ENCODE measurements at regions not wholly inside any gene's neighbourhood (a gene's known extent, or its start where the extent isn't known, plus 50 kb on each side); places are given as distances from the start of the nearest gene placed in this dataset.

DNA sequence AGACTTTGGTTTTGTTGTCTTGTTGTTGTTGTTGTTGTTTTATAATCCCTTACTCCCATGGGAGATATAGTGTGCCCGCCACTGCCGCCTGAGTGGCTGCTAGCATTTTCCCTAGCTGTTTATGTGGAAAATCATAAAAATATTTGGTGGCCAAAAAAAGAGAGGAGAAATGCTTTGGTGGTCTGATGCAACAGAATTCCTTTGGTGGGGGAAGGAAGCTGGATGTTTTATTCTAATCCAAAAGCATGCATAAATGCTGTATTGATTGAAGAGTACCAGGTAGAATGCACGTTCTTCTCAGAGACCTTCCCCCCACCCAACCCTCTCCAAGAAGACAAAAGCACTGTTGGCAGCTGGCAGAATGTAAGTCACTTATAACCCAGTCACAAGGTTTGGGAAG lies 93.2 kb downstream of the C17orf67 start:
- ATAC-seq: no peak

More for the DNA sequence above, 93.2 kb downstream of the C17orf67 start:
- no peak for FAIRE-seq
- Histone ChIP-seq H3K27me3 (no peaks in the 10 kb centered on the region), H3K9me3 (no peaks in the 10 kb centered on the region), H3K27ac (no peak overlapping the region), H3K36me3 (no peaks in the 10 kb centered on the region), H3K4me1 (no peaks in the 10 kb centered on the region), H3K4me3 (no peak overlapping the region)
- TF ChIP-seq, protein P1, sequence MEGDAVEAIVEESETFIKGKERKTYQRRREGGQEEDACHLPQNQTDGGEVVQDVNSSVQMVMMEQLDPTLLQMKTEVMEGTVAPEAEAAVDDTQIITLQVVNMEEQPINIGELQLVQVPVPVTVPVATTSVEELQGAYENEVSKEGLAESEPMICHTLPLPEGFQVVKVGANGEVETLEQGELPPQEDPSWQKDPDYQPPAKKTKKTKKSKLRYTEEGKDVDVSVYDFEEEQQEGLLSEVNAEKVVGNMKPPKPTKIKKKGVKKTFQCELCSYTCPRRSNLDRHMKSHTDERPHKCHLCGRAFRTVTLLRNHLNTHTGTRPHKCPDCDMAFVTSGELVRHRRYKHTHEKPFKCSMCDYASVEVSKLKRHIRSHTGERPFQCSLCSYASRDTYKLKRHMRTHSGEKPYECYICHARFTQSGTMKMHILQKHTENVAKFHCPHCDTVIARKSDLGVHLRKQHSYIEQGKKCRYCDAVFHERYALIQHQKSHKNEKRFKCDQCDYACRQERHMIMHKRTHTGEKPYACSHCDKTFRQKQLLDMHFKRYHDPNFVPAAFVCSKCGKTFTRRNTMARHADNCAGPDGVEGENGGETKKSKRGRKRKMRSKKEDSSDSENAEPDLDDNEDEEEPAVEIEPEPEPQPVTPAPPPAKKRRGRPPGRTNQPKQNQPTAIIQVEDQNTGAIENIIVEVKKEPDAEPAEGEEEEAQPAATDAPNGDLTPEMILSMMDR (IDR thresholded peaks at IDR 0.05): no peak
- 66 to 69% methylated on average over 3 of the region's 3 CpGs for WGBS, 2 donors
- no peak for DNase-seq
- intact Hi-C loops (cut with DNase I): no loop called here
